ENCODE measurements at regions not wholly inside any gene's neighbourhood (a gene's known extent, or its start where the extent isn't known, plus 50 kb on each side); places are given as distances from the start of the nearest gene placed in this dataset.

DNA sequence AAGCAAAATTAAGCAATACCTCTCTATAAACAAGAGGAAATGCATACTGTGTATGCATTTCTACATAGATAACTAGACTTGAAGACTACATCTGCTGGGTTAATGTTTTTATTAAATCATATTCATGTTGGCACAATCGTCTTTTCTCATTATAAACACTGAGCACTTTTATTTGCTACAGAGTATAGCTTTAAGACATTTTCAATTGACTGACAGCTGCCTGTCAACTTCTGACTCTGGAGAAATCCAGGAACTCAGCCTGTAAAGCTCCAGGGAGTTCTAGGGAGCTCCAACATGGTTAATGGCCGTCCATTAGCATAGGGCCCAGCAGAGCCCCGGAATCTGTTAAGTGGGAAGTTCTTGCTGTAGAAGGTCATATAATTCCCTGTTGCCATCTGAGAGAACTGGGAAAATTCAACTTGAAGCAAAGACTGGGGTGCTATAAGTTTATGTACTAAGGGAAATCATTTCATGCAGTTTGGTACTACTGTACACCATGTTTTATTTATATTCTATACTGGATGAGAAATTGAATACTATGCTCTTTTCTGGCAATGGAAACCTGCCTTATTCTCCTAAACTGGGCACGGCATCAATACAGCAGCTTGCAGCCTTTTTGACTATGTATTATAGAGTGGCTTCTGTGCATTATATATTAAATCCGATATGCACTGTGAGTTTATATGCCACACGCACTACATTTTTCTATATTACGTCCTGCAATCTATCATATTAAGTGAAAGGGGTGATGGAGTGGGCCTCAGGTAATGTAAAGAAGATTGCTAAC, 243.5 kb upstream of the ZNF521 start:
- no peak overlapping the region for H3K4me3 ChIP-seq (ENCODE audit: low read length)
- H3K9ac ChIP-seq (ENCODE audit: low read depth, low read length): no peak overlapping the region
- H3K36me3 ChIP-seq (ENCODE audit: insufficient read depth, low read depth, low read length): no peaks in the 10 kb centered on the region
- no peaks in the 10 kb centered on the region for H3K9me3 ChIP-seq (ENCODE audit: insufficient read depth, low read depth, low read length)
- no peaks in the 10 kb centered on the region for H3K27me3 ChIP-seq (ENCODE audit: insufficient read depth, low read length)
- no peaks in the 10 kb centered on the region for H3K4me1 ChIP-seq (ENCODE audit: insufficient read depth, low read length)
- no peak overlapping the region for H3K27ac ChIP-seq (ENCODE audit: low read length)

DNA sequence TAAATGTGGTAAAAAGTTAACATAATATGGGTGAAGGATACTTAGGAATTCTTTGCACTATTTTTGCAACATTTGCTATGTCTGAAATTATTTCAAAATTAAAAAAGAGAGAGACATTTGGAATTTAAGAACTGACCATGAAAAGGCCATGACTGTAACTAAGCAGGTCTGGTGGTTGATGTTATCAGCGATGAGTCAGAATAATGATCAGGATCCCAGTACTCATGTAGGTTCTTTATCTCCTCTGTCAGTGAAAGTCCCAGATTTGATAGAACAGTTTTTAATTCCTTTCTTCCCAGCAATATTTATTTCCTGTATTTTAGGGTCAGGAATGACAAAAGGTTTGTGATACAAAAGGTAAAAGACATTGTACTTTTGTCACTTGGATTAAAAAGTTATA, 242.4 kb upstream of the ZNF521 start:
- H3K9me3 ChIP-seq (ENCODE audit: insufficient read depth, low read depth, low read length): no peaks in the 10 kb centered on the region
- no peak overlapping the region for H3K4me3 ChIP-seq (ENCODE audit: low read length)

DNA sequence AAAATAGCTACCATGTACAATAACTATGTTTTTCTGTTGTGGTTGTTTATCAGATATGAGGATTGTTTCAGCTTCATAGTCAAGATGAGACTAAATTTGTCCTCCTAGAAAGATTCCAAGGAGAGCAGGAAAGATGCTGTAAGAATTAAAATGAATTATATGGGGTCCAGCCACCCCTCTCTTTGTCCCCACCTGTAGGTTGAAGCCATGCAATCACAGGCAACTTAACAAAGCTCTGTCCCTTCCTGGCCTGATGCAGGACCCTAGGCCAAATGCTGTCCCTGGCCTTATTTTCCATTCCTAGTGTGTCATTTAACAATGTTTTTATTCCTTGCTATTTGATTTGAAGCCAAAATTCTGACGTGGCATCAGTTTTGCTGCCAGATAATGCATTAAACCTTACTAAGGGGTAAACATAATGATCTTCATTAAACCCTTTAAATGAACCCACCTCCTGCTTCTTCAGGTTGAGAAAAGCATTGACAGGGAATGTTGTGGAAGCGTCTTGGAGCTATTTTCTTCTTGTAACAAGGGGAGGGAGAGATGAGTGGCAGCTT, 240.9 kb upstream of the ZNF521 start:
- Histone ChIP-seq H3K9me3 (ENCODE audit: insufficient read depth, low read depth, low read length) (peaks cover 13% of the 10 kb centered on the region; the same call in 1 of the 2 replicates), H3K27me3 (ENCODE audit: insufficient read depth, low read length) (no peaks in the 10 kb centered on the region), H3K36me3 (ENCODE audit: insufficient read depth, low read depth, low read length) (no peaks in the 10 kb centered on the region), H3K4me3 (ENCODE audit: low read length) (no peak overlapping the region), H3K9ac (ENCODE audit: low read depth, low read length) (no peak overlapping the region), H3K4me1 (ENCODE audit: insufficient read depth, low read length) (no peaks in the 10 kb centered on the region), H3K27ac (ENCODE audit: low read length) (no peak overlapping the region)

More for the DNA sequence above, 242.4 kb upstream of the ZNF521 start:
- H3K27me3 ChIP-seq (ENCODE audit: insufficient read depth, low read length): no peaks in the 10 kb centered on the region
- no peak overlapping the region for H3K27ac ChIP-seq (ENCODE audit: low read length)
- no peaks in the 10 kb centered on the region for H3K36me3 ChIP-seq (ENCODE audit: insufficient read depth, low read depth, low read length)
- H3K9ac ChIP-seq (ENCODE audit: low read depth, low read length): no peak overlapping the region
- H3K4me1 ChIP-seq (ENCODE audit: insufficient read depth, low read length): no peaks in the 10 kb centered on the region

DNA sequence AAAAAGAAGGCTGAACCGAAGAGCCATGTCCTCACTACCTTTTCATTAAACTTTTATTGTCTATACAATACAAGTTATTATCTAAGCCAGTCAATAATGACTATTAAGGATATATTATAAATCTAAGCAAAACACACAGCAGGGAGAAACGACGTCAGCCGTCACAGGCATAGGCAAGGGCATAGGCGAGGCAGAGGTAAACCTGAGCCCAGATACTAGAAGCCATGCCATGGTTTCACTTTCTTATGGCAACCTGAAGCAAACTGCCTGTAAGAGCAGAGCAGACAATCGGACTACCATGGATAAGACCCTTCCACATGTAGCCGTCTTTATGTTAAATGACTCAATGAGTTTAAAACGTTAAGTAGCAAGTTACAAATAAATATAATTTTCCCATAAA, 238.5 kb upstream of the ZNF521 start:
- Histone ChIP-seq H3K27me3 (ENCODE audit: insufficient read depth, low read length) (no peaks in the 10 kb centered on the region), H3K9ac (ENCODE audit: low read depth, low read length) (no peak overlapping the region), H3K36me3 (ENCODE audit: insufficient read depth, low read depth, low read length) (no peaks in the 10 kb centered on the region)

DNA sequence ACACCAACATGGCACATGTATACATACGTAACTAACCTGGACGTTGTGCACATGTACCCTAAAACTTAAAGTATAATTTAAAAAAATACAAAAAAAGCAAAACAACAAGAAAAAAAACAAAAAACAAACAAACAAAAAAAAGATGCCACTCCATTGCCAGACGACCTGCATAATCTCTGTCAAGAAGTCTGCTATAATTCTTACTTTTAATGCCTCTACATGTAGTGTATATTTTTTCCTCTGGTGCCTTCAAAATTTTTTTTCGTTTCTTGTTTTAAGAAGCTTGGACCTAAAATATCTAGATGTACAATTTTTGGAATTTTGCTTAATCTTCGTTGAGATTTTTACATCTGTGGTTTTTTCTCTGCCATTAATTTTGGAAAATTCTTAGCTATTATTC, 235.6 kb upstream of the ZNF521 start:
- Histone ChIP-seq H3K36me3 (ENCODE audit: insufficient read depth, low read depth, low read length) (no peaks in the 10 kb centered on the region), H3K9ac (ENCODE audit: low read depth, low read length) (no peak overlapping the region), H3K27me3 (ENCODE audit: insufficient read depth, low read length) (no peaks in the 10 kb centered on the region), H3K27ac (ENCODE audit: low read length) (no peak overlapping the region), H3K4me1 (ENCODE audit: insufficient read depth, low read length) (no peaks in the 10 kb centered on the region), H3K4me3 (ENCODE audit: low read length) (no peak overlapping the region), H3K9me3 (ENCODE audit: insufficient read depth, low read depth, low read length) (peaks cover 27% of the 10 kb centered on the region; the same call in 1 of the 2 replicates)

More for the DNA sequence above, 238.5 kb upstream of the ZNF521 start:
- Histone ChIP-seq H3K27ac (ENCODE audit: low read length) (no peak overlapping the region), H3K4me1 (ENCODE audit: insufficient read depth, low read length) (no peaks in the 10 kb centered on the region), H3K4me3 (ENCODE audit: low read length) (no peak overlapping the region), H3K9me3 (ENCODE audit: insufficient read depth, low read depth, low read length) (peaks cover 27% of the 10 kb centered on the region; the same call in 1 of the 2 replicates)

DNA sequence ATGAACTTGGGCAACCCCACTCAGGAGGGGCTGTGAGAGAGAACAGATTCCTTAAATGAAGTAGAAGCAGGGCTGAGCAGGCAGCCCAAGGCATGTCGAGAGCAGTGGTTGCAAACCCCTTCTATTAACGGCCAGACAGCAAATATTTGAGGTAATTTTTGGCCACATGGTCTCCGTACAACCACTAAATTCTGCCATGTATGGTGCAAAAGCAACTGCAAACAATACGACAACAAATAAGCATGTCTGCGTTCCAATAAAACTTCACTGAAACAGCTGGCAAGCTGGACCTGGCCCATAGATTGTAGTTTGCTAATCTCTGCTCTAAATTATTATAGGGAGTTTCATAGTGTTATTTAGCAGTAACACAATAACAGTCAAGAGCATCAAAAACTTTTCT, 217.0 kb upstream of the ZNF521 start:
- no peaks in the 10 kb centered on the region for H3K36me3 ChIP-seq (ENCODE audit: insufficient read depth, low read depth, low read length)
- H3K9ac ChIP-seq (ENCODE audit: low read depth, low read length): no peak overlapping the region
- no peaks in the 10 kb centered on the region for H3K27me3 ChIP-seq (ENCODE audit: insufficient read depth, low read length)
- H3K4me3 ChIP-seq (ENCODE audit: low read length): no peak overlapping the region
- no peak overlapping the region for H3K27ac ChIP-seq (ENCODE audit: low read length)
- H3K4me1 ChIP-seq (ENCODE audit: insufficient read depth, low read length): no peaks in the 10 kb centered on the region
- no peaks in the 10 kb centered on the region for H3K9me3 ChIP-seq (ENCODE audit: insufficient read depth, low read depth, low read length)

DNA sequence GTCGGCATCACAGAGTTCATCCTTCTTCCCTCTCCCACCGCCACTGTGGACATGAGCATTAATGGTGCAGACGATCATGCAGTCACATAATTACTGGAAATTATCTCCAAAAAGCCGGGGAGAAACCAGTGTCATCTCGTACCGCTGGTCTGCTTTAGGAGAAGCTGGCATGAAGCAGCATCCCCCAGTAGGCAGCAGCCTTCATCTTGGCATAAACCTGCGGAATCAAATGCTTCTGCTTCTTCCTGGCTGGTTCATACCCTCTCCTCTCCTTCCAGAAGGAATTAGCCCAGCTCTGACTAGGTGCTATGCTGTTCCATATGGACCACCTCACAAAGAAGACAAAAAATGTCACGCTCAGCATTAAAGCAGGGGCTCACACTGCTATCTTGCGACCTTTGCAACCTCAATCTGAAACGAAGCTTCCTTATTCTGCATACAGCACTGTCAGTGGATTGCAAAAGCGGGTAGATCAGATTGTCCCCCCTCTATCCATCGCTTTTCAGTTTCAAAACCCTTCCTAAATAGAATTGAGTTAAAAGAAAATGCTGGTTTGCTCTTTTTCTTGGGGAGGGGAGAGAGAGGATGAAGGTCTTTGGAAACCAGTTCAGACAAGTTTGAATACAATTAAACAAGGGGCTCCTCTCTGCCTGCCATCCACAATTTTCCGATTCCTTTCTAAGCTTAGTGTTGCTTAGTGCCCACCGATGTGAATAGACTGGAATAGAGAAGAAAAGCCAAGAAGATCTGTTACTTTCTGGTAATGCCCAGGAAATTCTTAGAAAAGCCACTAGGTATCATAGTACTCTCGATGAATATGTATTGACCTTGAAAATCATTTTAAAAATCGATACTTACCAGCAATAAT, 212.1 kb upstream of the ZNF521 start:
- Histone ChIP-seq H3K9ac (ENCODE audit: low read depth, low read length) (no peak overlapping the region), H3K4me3 (ENCODE audit: low read length) (no peak overlapping the region), H3K27ac (ENCODE audit: low read length) (no peak overlapping the region), H3K27me3 (ENCODE audit: insufficient read depth, low read length) (no peaks in the 10 kb centered on the region), H3K4me1 (ENCODE audit: insufficient read depth, low read length) (no peaks in the 10 kb centered on the region), H3K9me3 (ENCODE audit: insufficient read depth, low read depth, low read length) (no peaks in the 10 kb centered on the region), H3K36me3 (ENCODE audit: insufficient read depth, low read depth, low read length) (no peaks in the 10 kb centered on the region)

DNA sequence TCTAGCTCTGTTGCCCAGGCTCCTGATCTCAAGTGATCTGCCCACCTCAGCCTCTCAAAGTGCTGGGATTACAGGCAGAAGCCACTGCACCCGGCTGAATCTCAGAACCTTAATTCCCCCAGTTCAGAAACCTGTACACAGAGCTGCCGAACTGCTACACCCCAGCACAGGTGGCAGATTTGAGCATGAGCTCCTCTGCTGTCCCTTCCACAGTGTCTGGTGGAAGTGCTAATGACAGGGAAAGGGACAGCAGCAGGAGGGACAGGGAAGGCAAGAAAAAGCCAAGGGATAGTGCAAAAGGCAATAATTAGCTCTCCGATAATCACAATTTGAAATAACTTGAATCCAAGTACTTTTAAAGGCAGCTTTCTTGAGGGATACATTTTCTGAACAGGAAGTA, 211.4 kb upstream of the ZNF521 start:
- Histone ChIP-seq H3K27me3 (ENCODE audit: insufficient read depth, low read length) (no peaks in the 10 kb centered on the region), H3K27ac (ENCODE audit: low read length) (no peak overlapping the region), H3K9ac (ENCODE audit: low read depth, low read length) (no peak overlapping the region), H3K36me3 (ENCODE audit: insufficient read depth, low read depth, low read length) (no peaks in the 10 kb centered on the region), H3K4me1 (ENCODE audit: insufficient read depth, low read length) (no peaks in the 10 kb centered on the region), H3K4me3 (ENCODE audit: low read length) (no peak overlapping the region), H3K9me3 (ENCODE audit: insufficient read depth, low read depth, low read length) (no peaks in the 10 kb centered on the region)

DNA sequence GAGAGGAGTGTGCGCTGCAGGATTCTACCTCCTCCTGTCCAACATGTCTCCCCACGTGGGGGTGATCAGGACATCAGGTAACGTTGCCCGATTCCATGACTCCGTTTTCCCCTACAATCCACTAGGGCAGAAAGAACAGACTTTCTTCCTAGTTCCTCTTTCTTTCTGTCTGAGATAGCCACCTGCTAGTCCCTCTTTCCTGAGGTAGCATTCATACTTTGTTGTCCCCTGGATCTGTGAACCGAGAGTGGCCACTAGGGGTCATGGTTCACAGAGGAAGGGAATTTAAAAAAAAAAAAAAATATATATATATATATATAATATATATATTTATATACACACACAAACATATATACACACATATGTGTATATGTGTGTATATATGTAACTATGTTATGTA, 210.0 kb upstream of the ZNF521 start:
- Histone ChIP-seq H3K27me3 (ENCODE audit: insufficient read depth, low read length) (no peaks in the 10 kb centered on the region), H3K4me1 (ENCODE audit: insufficient read depth, low read length) (no peaks in the 10 kb centered on the region; the same call in 1 of the 2 replicates), H3K27ac (ENCODE audit: low read length) (no peak overlapping the region), H3K36me3 (ENCODE audit: insufficient read depth, low read depth, low read length) (no peaks in the 10 kb centered on the region), H3K9ac (ENCODE audit: low read depth, low read length) (no peak overlapping the region), H3K4me3 (ENCODE audit: low read length) (no peak overlapping the region), H3K9me3 (ENCODE audit: insufficient read depth, low read depth, low read length) (no peaks in the 10 kb centered on the region)

DNA sequence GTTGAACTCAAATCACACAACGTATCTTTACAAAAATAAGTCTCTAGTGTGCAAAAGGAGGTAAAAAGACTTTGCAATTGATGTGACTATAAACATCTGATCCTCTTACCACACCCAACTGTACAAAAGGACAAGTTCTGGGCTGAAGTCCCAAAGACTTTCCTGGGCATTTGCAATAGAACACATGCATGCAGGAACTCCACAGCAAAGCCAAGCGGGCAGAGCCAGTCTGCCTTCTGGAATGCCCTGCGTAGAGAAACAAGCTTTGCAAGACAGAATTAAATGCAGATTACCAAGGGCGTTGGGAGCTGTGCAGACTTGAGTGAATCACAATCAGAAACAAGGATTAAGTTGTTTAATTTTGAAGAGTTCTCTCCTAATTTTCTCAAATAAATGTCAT, 208.4 kb upstream of the ZNF521 start:
- Histone ChIP-seq H3K27ac (ENCODE audit: low read length) (no peak overlapping the region), H3K9me3 (ENCODE audit: insufficient read depth, low read depth, low read length) (no peaks in the 10 kb centered on the region), H3K4me3 (ENCODE audit: low read length) (no peak overlapping the region), H3K27me3 (ENCODE audit: insufficient read depth, low read length) (no peaks in the 10 kb centered on the region), H3K36me3 (ENCODE audit: insufficient read depth, low read depth, low read length) (no peaks in the 10 kb centered on the region), H3K9ac (ENCODE audit: low read depth, low read length) (no peak overlapping the region), H3K4me1 (ENCODE audit: insufficient read depth, low read length) (no peaks in the 10 kb centered on the region; the same call in 1 of the 2 replicates)

DNA sequence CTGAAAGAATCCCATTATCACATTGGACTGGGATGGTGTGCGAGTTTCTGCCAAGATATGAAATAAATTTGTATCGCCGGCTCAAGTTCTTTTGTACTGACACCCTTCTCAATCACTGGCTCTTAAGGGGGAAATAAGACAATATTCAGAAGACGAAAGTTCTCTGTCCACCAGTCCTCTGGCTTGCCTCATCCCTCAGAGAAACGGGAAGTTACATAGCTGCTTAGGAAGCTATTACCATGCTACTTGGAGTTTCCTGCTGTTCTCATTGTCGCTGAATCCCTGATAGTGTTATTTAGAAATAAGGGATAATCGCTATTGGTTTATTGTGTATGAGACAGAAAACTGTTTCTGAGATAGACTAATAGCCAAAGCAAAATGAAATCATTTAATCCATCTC, 205.0 kb upstream of the ZNF521 start:
- Histone ChIP-seq H3K9me3 (ENCODE audit: insufficient read depth, low read depth, low read length) (no peaks in the 10 kb centered on the region), H3K36me3 (ENCODE audit: insufficient read depth, low read depth, low read length) (no peaks in the 10 kb centered on the region), H3K4me1 (ENCODE audit: insufficient read depth, low read length) (no peaks in the 10 kb centered on the region; the same call in 1 of the 2 replicates), H3K4me3 (ENCODE audit: low read length) (no peak overlapping the region), H3K9ac (ENCODE audit: low read depth, low read length) (no peak overlapping the region), H3K27me3 (ENCODE audit: insufficient read depth, low read length) (no peaks in the 10 kb centered on the region), H3K27ac (ENCODE audit: low read length) (no peak overlapping the region)
